COLO829 (cell line): ENCODE measurements at regions not wholly inside any gene's neighbourhood (a gene's known extent, or its start where the extent isn't known, plus 50 kb on each side); places are given as distances from the start of the nearest gene placed in this dataset.

Source experiments
- DNase-seq: peaks from one replicate; pipeline ENCODE4 v3.0.0; 2012; ENCODE audit warnings: low spot score

DNA sequence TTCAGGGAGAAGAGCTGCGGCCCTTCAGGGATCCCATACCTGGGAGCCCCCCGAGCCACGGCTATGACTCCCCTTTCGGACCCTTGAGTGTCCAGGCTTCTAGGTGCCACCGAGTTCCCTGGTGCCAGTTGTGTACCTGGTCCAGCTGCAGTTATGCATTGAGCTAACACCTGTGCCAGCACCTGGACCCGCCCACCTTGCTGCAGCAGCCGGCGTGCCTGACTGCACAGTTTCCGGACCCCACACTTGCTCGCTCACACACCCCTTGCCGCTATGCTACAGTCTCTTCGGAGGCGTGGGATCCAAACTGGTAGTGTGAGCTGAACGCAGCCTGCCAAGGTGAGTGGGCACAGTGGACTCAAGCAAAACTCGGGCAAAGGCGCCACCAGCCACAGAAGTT is 284.5 kb upstream of the ROBO1 start:
- no peak for DNase-seq

DNA sequence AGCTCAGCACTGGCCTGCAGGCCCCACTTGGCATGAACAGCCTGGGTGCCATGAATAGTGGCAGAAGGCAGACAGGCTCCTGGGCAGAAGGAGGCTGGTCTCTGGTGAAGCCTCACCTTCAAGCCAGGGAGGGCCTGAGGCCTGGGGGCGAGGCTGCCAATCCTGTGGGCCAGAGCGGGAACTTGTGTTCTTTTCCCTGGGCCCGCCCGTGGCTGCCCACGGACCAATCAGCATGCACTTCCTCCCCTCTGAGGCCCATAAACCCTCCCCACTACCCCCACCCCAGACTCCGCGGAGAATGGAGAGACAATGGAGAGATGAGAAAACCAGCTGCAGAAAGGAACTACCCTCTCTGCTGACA is 283.8 kb upstream of the ROBO1 start:
- no peak for DNase-seq

DNA sequence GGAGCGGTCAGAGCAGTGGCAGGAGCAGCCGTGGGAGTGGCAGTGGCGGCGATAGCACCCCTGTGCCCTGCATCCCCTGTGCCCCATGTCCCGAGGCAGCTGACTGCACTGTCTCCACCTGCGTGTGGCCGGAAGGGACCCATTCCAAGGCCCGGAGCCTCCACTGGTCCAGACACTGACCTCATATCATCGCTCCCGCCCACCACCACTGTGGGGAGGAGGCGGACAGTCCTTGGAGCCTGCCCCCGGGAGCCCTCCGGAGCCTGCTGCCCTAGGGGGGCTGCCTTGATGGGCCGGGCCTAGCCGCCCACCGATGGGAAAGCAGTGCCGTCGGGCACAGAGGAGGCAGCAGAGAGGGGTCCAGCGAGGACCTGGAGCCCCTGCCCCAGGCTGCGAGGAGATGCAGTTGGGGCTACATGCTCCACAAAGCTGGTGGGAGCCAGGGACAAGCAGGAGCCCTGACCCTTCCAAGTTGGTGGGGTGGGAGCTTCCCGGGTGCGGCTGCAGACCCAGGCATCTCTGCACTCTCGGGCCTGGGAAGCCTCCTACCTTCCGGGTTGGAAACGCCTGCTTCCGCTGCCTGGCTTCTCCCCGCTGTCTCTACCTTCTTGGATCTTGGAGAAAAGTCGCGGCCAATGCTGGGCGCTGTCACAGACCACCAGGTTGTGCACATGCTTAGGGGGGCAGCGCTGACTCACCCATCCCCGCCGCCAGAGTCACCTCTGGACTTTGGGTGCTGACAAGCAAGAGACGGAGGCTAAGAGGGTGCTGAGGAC is 283.2 kb upstream of the ROBO1 start:
- DNase-seq = no peak

DNA sequence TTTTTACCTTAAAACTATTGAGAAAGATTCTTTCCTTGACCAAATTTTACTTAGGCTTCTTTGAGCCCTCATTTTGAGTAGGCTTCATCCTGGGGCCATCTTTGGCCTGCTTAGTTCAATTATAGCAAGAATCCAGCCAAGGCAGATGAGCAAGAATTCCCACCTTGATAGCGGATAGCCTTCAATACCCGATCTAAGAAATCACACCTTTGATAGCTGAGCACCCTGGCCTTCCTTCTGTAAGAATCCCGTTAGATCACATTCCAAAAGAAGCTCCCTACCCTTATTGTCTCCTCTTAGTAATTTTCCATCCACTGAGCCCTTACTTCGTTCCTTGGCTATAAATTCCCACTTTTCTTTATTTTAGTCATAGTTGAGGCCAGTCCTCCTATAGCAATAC is 275.4 kb upstream of the ROBO1 start:
- no peak for DNase-seq

DNA sequence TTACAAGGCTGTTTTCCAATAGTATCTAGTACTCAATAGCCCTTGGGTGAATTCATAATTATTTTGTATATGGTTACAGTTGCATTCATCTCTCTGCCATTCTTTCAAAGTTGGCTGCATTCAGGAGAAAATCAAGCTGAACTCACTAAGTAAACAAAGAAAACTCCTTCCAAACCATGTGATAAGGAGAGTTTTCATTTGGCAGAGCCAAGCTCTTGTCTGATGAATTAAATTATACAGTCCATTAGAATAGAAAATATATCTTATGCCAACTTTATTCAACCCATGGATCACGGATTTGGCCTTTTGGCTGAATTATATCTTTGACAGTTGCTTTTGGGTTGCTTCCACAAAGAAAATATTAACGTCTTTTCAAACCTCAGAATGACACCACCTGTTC is 272.3 kb upstream of the ROBO1 start:
- no peak for DNase-seq

DNA sequence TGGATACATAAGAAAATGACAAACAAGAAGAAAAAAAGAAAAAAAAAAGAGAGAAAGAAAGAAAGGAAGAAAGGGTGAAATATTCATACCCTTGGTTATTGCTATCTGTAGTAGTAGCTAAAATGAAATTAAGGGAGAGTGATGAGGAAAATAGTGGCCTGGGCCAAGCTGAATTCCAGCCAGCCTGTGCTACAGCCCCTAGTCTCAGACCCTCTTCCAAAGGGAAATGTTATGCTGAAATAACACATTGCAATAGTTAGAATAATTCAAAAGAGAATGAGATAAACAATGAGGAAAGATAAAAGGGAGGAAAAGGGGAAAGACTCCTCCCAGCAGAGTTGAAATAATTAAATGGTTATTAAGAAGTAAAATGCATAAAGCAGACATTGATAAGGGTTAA is 268.4 kb upstream of the ROBO1 start:
- DNase-seq = no peak

DNA sequence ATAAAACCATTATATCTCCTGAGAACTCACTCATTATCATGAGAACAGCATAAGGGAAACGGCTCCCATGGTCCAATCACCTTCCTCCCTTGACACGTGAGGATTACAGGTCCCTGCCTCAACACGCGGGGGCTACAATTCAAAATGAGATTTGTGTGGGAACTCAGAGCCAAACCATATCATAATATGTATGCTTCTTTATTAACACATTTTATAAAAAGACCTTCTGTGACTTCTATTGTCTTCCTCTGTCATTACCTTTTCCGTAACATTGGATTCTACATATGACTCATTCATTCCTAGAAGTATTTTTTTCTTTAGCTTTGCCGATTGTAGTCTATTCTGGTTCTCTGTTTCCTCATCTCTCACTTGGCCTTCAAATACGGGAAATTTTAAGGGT is 267.2 kb upstream of the ROBO1 start:
- no peak for DNase-seq

DNA sequence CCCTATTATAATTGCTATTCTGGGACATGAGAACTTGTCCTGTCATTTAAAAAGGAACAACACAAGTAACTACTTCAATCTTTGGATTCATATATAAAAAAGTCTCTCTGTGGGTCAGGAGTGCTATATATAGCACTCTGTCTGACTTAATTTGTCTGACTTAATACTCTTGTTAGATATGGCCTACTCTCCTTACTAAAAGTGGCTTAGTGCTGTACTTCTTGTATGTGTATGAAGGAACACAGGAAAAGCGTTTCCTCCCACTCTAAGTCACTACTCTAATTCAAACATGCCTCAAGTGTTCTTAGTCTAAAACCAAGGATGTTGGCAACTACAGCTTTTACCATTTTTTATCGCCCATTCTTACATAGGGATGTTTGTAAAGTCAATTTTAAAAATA is 255.2 kb upstream of the ROBO1 start:
- DNase-seq = no peak

DNA sequence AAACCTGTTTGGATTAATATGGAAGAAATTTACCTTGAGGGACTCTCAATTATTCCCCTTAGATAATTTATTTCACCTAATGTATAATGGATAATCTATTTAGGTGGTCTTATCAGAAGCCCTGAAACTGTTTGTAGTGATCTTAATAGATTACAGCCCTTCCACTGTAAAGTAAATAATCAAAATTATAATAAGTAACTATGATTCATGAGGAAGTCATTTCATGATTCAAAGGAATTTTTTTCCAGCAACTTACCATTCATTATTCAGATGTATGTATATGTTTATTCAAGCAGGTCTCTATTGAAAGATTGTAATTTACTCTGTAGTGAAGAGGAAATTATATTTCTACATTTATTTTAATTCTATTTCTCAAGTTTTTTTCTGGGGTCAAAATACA is 250.6 kb upstream of the ROBO1 start:
- DNase-seq = no peak

DNA sequence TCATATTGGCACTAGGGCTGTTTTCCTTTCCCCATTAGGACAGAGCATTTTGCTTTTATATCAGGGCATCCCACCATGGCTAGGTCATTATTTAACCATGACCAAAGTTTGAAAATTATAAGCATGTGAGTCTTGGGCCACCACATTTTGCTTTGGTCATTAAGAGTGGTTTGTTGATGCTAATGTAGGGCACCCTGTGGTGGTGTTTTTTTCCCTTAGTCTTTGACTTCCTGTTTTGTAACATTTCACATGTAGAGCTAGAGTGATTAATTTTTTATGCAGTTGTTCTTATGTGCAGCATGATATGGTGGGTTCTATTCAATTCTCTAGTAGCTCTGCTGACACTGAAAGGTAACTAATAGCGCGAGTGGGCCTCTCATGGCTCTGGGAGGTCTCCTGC is 249.6 kb upstream of the ROBO1 start:
- no peak for DNase-seq

DNA sequence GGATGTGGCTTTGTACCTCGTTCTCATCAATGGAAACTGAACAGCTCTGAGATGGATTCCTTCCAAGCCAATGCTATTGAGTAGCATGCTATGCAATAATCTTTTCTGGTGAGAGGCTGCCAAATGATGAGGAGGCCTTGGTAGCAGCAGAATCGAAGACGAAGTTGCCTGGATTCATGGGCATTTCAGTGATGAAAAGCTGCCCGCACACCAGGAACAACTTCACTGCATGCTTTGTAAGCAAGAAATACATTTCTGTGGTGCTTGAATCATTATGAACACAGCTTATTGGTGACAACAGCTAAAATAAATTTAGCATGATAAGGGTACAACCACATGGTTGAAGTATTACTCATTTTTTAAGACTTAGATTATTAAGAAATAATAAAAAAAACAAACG is 246.8 kb upstream of the ROBO1 start:
- DNase-seq = no peak

DNA sequence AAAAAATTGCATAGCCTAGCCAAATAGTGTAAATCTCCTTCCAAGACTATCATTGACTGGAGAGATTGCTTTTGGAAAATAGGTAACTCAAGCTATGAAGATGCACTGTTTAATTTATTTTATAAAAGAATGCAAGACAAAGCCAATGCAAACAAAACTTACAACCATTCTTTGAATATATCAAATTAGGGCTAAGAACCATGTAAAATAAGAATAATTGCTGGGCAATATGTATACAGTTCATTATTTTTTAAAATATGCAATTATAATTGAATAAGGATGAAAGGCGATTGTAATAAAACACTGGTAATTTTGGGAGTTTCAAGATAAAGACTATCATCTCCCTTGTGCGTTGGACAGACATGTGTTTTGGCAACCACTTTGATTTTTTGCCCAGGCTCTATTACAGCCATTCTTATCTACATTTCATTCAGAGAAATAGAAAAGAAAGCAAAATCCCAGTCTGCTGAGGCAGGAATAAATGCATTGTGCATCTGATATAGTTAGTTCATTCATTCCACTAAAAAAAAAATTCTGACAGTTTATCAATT is 242.3 kb upstream of the ROBO1 start:
- no peak for DNase-seq

DNA sequence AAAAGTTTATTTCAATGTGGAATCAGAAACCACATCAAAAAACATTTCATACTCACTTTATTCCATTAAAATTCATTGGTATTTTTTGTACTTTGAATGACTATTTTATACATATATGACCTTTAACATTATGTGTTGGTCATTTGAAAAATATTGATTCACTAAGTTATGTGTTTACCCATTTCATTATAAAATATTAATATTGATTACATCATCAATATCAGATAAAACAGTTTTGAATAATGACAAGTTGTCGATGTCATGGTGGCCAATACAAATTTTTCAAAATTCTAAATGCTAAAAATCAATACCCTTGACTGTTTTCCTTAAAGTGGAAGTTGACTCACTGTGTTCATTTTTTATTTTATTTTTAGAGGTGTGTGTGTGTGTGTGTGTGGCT is 239.7 kb upstream of the ROBO1 start:
- no peak for DNase-seq

DNA sequence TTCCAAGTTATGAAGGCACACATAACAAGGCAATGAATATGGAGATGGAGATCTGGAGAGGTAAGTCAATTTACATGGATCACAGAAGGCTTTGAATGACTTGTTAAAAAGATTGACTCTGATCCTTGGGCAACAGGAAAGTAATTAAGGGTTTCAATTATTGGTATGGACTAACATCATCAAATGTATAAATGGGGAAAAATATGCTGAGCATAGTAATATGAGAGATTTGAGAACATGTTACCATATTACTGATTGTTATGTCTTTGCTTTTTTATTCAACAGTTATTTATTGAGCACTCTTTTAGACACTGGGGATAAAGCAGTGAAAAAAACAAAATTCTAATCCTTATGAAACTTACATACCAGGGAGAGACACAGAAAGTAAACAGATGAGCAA is 238.5 kb upstream of the ROBO1 start:
- DNase-seq = no peak

DNA sequence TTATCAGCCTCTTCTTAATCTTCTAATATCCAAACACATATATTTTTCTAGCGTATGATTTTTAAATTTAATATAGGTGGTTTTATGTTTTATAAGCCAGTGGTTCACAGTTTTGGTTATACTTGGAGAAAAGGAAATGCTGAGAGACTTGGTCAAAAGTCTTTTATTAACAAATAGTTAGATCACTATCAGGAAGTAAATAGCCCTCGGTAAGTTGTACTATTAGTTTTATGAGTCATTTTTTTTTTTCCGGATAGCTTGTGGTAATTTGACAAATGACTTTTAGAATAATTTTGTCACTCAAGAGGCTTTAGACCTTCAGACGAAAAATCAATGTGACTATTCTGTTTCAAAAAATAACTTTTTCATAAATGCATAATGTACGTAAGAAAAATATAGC is 232.2 kb upstream of the ROBO1 start:
- no peak for DNase-seq

DNA sequence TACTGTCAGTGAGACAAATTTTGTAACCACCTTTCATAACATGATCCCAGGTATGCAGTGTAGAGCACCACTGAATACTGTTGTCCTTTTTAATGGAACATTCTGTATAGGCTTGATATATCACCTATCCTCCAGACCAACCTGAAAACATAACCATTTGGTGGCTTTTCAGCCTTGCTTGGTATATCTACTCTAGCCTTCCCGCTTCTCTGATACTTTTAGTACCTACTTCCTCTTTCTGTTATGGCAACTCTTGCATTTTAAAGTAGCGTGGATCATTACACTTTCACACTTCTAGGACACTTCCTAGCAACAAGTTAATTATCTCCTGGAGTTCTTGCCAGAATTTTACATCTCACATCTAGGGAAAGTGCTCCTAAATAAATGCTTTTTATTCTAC is 226.6 kb upstream of the ROBO1 start:
- no peak for DNase-seq

DNA sequence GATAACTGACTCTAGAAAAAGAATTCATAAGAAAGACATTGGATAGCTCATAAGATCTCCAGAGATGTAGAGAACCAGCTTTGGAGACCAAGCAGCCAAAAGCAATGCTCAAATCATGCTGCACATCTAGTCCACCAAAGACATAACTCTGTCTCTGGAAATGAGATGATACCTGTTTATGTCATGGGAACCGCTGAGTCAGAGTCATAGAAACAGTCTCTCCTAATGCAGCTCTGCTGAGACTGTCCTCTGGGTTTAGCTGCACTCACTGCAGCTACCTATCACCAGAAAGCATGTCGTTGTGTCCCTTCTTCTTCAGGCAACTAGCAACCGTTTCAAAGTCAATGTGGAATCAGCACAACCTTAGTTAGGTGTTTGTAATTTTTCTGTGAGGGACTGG is 218.5 kb upstream of the ROBO1 start:
- DNase-seq = no peak

DNA sequence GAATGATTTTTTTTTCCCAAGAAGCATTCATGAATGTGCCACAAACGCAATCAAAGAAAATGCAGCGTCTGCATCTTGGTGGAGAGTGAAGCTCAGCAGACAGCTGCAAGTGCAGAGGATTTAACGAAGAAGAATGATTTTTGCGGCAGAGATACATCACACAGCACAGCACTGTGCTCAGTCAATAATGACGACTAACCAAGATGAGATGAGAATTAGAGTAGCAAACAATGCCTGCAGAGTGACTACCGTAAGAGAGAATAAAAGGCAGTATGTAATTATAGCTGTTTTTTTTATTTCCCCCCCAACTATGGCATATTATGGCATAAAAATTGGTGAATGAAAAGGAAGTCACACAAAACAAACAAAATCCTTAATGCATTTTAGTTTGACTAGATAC is 218.0 kb upstream of the ROBO1 start:
- DNase-seq = no peak

DNA sequence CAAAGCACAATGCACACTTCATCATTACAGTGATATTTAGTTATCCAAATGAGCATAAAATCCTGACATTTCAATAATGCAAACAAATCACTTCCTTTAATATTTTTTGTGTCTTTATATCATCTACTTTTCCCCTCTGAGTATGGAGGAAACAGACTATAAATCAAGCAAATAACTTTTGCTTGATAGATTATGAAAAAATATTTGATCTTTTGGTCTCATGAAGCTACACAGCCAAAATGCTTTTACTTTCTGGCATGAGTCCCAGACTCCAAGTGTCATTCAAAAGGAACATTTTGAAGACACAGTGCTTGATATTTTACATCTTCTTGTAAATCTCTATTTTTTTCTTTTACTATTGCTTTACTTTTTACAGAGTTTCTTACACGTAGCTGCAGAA is 215.3 kb upstream of the ROBO1 start:
- DNase-seq = no peak

DNA sequence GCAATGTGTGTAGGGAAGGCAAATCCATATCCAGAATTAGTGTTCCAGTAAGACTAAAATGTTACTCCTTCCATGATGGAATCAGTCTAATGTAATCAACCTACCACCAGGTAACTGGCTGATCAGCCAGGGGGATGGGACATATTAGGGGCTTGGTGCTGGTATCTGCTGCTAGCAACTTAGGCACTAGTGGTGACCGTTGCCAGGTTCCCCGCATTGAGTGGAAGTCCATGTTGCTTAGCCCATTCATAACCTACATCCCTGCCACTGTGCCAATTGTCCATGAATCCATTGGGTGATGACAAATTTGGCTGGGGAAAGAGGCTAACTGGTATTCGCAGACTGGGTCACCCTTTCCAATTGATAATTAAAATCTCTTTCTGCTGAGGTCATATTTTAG is 212.2 kb upstream of the ROBO1 start:
- DNase-seq = no peak

DNA sequence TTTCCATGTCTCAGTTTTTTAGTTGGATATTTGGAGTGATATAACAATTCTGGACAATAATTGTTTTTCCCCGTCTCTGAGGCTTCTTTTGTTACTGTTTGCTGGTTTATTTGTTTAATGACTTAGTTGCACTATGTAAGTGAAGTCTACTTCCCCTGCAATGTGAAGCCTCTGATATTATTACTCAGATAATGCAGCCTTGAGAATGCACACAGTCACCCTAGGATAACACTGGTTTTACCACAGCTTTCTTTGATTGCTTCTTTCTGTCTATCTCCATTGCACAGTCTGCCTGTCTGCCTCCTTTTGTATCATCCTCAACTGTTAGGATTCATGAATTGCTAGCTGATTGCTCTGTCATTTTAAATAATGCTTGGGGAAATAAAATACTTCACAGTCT is 208.7 kb upstream of the ROBO1 start:
- DNase-seq = no peak

DNA sequence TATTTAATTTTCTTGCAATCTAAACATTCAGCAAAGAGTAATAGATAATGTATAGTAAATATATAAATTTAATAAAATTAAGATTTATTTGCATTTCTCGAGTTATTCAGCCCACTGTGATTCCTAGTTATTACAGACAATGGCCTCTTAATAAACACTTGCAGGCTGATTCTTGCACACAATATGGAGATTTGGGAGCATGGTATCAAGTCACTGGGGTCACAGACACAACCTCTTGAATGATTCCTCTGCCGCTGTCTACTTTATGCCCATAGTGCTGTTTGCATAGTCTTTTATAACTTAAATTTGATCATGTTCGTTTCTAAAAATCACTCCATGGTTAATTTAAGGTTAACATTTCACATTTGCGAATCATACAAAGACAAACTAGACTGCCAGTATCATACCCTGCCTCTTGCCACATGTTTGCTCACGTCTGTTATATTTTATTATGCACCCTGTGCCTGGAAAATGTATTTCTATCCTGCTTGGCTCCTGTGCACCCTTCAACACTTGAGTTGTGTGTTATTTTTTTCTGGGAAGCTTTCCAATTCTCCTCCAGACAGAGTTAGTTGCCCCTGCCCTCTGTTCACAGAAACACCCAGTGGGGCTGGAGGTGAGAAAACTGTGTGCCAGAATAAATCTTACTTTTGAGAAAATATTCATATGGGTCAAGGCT is 206.3 kb upstream of the ROBO1 start:
- DNase-seq = no peak

DNA sequence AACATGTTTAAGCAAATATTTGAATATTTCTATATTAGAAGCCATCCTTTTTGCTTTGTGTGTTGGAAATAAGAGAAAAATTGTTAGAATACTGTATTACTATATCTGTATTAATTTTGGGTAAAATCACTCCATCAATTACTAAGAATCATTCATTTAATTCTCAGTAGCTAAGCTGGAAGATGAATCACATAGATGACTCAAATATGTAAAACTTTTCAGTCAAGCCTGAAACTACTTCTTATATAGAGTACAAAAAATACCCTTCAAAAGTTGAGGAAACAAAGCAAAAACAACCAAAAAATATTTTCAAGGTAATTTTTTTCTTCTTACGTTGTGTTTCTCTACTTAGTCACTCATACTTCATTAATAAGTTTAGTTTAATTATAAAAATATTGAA is 205.7 kb upstream of the ROBO1 start:
- no peak for DNase-seq

DNA sequence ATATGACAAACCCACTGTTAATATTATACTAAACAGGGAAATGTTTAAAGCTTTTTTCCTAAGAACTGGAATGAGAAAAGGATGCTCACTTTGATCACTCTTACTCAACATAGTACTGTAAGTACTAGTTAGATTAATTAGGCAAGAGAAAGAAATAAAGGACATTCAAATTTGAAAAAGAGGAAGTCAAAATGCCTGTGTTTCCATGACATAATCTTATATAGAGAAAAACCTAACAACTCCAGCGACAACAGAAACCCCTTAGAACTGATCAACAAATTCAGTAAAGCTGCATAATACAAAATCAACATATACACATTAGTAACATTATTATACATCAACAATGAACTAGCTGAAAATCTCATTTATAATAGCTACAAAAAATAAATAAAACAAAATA is 200.6 kb upstream of the ROBO1 start:
- no peak for DNase-seq
